NCI-H748 (cell line): ENCODE measurements at regions not wholly inside any gene's neighbourhood (a gene's known extent, or its start where the extent isn't known, plus 50 kb on each side); places are given as distances from the start of the nearest gene placed in this dataset.

Experiments
- DNase-seq: peaks from one replicate; lab custom pipeline; 2025; ENCODE audit not compliant: unreplicated experiment; lab: John Stamatoyannopoulos, UW

DNA sequence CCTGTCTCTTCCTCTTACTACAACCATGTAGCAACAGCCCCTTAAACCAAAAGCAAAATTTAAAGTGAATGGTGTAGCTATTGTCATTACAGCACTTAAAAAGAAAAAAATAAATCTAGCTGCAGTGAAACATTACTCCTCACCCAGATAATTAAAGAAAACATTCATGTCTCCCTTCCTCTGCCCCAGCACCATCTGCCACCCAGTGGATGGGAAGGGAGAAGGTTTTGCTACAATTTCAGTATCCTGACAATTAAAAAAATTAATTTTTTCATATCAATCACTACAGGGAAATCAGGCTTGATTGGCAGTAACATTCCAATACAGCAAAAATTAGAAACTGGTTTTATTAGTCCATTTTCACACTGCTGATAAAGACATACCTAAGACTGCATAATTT, 147.4 kb upstream of the PUM3 start:
- no peak for DNase-seq

DNA sequence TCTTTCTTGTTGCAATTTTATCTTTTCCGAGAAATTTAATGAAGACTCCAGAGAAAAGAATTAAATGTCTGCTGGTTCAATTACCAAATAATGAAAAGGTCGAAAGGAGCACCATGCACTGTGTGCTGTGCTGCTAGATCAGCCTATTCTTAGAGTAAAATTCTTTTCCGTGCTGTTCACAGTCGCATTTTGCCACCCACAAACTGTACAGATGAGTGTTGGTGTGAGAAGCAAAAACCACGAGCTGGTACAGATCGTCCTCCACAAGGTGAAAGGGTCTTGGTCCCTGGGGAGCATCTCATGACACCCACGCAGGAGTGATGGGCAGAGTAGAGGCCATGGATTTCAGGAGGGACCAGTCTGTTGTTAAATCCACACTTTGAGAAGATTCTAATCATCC, 143.8 kb upstream of the PUM3 start:
- DNase-seq = no peak

DNA sequence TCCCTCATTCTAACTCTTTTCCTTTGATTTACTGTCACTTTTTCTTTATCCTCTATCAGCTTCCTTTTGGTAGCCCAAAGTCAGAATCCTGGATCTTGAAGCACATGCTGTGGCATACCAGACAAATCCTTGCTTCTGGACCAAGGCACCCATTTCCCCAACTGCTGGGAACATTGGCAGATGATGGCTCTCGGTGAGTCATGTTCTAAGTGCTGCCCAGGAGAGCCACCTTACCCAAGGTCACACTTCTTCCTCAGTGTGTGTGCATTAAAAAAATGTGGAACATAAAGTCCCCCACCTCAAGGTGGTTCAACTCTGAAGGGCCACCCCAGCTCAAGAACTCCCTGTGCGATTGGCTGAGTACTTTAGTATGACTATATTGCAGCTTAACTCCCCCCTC, 141.4 kb upstream of the PUM3 start:
- no peak for DNase-seq

DNA sequence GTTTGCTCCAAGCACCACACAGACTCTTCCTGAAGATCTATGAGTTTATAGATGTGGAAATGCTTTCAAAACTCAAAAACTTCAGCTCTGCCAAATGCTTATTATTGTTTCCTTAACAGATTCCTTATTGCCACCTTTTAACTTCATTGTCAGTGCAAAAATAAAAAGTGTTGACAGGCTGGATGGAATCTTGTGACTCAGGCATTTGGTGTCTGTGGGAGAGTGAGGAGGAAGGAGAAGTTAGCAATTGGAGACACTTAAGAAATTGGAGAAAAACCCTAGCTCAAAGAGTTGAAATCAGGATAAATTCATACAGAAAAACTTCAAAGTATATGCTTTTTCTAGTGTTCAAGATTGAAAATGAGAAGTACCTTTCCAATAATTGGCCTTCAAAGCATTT, 140.6 kb upstream of the PUM3 start:
- no peak for DNase-seq

DNA sequence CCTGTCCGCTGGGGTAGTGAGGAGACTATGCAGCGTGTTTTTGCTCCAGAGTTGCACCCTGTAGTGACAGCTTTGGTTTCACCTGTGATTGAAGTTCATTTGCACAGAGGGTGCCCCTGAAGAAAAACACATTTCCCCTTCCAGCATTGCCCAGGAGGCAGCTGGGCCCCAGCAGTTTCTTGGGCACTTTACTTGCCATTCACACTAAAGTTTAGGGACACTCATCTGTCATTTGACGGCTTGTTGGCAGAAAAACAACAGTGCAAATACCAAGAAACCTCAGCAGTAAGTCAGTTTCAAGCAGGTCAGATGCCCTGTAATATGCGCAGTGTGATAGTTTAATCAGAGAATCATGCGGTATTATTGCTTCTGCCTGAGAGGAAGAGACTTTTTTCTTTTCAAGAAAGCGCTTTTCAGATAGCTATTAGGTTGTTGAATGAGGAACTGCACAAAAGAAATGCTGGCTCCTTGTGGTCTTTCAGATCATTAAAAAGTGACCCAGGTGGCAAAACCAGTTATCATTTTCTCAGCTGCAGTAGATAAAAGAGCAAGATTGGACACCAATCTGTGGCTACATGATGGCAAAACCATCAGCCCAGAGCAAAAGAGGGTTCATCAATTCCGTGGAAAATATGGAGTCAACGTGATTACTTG, 136.2 kb upstream of the PUM3 start:
- DNase-seq = no peak

DNA sequence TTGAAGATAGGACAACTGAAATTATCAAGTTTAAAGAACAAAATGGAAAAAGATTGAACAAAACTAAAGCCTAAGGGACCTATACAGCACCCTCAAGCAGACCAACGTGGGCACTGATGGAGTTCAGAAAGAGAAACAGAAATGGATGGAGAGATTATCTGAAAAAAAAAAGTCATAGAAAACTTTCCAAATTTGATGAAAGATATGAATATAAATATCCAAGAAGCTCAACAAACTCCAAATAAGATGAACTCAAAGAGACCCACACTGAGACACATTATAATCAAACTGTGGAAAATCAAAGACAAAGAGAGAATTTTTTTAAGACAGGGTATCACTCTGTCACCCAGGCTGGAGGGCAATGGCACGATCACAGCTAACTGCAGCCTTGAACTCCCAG, 128.6 kb upstream of the PUM3 start:
- no peak for DNase-seq

DNA sequence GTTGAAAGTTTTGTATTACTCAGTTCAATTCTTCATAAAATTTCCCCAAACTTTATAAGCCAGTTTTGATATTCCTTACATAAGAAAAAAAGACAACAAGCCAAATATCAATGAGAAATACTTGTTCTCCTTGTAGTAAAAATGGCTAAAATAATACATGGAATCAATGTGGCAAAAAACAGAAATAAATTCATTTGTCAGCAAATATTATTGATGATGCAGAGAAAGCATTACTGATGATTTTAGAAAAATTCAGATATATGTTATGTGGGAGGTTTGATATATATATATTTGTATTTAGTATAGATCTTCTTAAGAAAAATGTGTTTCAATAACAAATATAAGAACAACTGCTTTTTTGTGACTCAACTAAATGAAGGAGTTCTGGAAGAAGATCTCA, 127.0 kb upstream of the PUM3 start:
- no peak for DNase-seq

DNA sequence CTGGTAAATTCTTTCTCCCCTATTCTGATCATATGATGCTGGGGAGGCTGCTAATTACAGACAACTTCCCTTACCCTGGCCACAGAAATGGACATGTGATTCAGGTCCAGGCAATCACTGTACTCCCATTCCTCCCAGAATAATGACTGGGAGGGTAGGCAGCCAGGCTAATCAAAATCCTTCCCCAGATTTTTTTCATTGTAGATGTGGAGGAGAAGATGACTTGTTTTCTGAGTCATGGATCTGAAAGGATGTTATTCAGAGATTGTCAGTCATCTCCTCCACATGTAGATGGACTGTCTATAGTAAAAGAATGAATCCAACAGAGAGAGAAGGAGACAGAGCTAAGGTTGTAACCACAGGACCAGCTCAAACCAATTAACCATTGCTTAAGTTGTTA, 123.9 kb upstream of the PUM3 start:
- DNase-seq = no peak

DNA sequence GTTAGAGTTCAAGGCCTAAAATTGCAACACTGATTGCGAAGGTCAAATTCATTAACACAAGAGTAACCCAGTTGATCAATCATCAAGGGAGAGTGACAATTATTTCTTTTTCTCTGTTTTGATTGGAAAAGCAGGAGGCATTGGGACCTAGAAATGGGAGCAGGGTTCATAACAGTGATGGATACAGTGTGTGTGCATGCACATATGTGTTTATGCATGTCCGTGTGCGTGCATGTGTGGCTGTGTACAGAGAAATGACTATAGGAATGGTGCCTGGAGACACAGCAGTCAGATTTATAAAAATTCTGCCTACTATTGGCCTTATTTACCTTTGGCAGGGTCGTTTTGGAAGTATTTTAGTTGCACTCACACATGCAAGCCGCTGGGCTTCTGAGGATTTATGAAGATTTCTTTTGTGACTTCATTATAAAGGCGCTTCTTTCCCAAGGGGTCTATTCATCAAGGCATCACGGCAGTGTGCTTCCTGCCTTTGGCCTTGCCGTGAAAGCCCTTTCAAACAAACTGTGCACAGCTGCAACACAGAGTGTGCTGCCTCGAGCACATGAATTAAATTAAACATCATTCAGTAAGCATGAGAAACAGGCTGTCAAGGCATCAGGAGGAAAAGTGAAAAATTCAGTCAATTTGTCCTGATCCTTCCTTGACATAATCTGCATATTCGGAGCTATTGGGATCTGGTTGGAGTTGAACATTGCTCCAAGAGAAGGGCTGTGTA, 122.8 kb upstream of the PUM3 start:
- no peak for DNase-seq

DNA sequence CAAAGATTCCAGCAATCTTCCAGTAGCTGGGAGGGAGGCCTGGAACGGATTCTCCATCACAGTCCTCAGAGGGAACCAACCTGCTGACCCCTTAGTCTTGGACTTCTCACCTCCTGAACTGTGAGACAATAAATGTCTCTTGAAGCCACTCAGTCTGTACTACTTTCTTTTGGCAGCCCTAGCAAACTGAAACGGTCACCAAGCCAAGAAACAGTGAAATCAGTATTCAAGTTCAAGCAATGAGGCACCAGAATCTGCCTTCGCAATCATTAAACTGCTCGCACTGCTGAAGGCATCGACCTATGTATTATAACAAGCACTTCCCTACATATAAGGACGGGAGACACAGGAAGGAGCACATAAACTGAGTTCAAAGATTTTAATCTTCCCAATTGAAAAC, 120.6 kb upstream of the PUM3 start:
- no peak for DNase-seq

DNA sequence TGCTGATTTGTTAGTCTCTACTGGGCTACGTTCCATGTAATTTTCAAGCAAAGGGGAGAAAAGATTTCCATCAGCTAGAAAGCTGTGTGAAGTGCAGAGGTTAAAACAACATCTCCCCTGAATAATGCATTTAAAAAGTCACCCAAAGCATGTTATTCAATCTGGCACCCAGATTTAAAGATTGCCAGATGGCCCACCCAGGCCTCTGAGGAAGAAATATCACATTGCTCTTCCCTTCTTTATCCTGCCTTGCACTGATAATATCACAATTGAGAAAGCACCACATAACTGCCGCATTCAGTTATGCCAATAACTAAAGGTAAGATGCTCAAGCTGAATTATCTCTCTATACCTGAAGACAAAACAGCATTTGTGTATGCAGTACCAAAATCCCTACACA, 119.4 kb upstream of the PUM3 start:
- no peak for DNase-seq

DNA sequence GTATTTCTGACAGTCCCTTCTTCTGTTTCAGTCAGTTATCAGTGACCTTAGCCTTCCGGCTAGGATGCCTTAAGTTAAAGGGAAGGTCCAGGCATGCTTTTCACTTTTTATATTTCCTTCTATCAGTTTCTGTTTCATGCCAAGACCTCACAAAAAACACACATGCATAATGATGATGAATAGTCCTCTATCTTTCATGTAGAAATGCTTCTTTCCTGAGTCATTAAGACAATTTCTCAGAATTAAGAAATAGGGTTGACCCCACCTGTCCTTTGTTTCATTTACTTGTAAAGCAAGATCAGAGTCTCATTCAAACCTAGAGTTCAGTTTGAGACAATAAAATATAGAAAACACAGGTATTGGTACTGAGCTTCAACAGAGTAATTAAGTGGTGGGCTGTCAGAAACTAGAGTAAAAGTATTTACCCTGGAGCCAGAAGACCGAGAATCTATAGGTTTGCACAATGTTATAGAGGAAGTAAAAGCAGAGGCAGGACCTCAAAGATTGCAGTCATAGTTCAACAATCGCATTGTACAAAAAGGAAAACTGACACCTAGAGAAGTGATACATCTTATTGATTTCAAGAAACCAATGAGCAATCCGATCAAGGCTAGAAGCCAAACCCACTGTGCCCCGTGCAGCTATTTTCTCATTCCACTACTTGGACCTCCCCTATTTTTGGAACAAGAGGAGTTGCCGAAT, 118.7 kb upstream of the PUM3 start:
- DNase-seq = no peak

DNA sequence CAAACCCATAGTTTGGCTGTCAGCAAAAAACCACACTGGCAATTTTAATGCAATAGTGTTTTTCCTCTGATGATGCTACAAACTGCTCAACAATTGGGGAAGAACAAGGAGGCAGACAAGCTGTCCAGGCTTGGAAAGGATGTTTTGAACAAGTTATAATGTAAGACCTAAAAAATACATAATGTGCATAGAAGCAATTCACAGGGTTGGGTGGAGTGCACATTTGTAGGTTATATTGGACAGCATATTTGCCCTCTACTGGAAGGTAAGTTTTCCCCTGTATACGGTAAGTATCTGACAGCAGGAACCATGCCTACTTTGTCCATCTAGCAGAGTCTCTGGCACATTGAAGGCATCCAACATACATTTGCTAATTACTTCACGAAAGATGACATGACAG, 114.3 kb upstream of the PUM3 start:
- no peak for DNase-seq

DNA sequence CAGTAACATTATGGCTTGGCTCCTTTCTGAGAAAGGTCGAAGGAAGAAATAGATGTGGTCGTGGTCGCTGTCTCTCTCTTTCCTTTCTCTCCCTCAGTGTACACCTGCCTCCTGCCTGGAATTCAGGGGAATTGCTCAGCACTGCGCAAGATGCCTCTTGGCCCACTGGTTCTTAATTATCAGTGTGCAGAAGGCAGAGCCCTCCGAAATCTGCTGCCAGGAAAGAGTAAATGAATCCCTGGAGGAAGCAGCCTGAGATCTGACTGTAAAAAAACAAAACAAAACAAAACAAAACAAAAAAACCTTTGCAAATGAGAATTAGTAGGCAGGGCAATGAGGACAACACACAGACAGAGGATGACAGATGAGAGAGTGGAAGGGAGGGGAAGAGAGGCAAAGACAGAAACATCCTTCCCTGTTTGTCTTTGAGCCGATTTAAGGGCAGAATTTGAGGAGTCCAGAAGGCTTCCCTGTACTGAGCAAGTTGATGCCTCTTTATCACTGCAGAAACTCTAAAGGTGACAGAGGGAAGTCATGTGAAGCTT, 113.8 kb upstream of the PUM3 start:
- no peak for DNase-seq

DNA sequence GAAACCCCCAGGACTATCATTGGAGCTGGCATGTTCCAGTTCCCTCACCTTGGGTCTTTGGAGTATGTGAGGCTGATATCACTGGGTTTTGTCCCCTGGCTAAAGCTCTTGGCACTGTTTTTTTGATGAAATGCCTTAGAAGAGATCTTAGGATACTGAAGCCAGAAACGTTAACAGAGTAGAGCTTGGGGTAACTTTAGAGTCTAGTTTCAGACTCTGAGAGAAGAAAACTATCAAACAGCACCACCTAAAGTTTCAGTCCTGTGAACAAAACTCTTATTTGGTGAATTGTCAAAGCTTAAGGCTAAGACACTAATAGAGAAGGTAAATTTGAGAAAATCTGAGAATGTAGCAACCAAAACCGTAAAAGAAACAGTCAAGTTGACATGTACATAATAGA, 111.7 kb upstream of the PUM3 start:
- no peak for DNase-seq

DNA sequence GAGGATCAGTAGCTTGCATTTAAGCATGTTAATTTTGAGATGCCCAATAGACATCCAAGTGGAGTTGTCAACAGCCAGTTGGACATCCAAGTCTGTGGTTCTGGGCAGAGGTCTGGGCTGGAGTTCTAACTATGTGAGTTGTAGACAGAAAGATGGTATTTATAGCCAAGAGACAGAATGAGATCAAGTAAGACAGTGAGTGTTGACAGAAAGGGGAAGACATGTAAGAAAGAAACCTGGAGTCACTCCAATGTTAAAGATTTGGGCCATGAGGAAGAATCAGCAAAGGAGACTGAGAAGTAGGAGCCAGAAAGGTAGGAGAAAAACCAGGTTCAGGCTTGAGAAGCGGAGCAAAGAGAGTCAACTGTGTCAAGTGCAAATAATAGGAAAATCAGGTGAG, 95.5 kb upstream of the PUM3 start:
- no peak for DNase-seq

DNA sequence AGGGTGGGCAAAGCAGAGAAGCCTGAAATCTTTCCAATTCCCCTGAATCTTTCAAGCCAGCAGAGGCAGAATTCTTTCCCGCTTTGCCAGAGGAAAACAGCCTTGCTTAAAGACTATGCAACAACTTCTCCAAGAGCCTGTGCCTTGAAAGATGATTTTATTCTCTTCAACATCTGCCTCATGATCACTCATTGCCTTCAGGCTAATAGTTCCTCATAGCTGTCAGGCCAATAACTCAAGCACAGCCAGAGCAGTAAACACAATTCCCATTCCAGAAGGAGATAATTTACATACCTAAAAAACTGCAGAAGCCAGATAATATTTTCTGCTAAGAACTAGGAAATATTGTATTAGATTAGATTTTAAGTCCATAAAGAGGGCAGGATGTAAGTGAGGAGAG, 92.3 kb upstream of the PUM3 start:
- DNase-seq = no peak

DNA sequence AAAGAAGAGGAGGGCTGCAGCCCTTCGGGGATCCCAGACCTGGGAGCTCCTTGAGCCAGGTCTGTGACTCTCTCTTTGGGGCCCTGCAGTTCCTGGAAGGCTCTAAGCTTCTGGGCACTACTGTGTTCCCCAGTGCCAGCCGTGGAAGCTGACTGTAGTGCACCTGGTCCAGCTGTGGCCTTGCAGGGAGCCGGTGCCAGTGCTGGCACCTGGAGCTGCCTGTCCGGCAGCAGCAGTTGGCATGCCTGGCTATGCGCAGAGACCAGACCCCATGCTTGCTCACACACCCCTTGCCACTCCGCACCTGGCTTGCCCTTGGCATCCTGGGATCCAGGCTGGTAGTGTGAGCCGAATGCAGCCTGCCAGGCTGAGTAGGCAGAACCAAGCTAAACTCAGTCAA, 91.0 kb upstream of the PUM3 start:
- DNase-seq = no peak

DNA sequence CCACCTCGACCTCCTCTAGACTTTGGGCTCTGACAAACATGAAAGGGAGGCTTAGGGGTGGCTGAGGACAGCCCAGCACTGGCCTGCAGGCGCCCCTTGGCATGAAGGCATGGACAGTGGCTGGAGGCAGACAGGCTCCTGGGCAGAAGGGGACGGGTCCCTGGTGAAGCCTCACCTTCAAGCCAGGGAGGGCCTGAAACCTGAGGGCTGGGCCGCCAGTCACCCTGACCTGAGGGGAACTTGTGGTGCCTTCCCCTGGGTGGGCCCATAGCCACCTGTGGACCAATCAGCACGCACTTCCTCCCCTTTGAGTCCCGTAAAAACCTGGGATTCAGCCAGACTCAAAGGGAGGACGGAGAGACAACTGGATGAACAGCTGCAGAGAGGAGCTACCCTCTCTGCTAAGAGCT, 90.4 kb upstream of the PUM3 start:
- DNase-seq = no peak

DNA sequence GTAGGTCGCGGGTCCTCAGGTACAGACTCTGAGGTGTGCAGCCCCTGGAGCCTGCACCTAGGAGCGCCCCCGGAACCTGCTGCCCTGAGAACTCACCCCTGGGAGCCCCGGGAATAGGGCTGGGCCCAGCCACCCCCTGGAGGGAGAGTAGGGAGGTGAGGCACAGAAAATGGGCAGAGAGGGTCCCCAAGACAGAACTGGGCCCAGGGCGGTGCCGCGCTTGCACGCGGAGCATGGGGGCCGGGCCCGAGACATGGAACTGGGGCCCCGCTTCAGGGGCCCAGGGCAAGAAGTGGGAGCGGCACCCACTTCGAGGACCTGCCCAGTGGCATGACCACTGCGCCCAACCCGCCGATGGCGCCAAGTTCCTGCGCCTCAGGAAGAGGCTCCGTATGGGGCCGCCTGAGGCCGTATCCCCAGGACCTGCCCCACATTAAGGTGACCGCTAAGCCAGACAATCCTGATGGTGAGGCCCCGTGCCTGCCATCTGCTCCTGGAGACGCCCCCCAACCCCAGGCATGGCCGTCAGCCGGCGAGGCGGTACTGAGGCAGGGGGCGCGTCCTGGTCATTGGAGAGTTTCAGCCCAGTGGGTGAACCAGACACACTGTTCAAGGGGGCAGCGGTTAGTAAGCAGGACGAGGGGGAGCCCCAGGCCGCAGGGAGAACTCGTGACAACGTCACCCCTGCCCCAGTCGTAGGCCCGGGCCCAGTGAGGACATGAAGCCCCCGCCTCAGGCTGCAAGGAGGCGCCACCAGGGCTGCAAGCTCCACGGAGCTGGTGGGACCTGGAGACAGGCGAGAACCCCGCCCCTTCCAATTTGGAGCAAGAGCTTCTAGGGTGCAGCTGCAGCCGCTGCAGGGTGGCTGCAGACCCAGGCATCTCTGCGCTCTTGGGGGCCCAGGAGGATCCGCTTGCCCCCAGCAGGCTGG, 89.5 kb upstream of the PUM3 start:
- DNase-seq = no peak

DNA sequence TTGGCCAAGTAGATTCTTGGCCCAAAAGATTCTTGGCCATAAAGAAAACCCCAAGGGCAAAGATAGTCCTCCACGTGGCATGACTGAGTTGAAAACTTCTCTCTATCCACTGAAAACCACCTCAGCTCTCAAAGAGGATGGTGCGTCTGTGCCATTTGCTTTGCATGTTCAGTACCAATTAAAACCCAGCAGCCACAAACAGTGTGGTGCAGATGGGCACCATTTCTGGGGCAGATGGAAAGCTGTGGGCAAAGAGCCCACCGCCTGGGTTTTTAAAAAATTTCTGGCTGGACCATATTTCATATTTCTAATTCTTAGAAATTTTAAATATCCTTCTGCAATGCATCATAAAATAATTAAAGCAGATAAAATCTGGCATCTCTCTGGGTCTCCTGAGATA, 84.5 kb upstream of the PUM3 start:
- DNase-seq = no peak
